ENCODE measurements at regions not wholly inside any gene's neighbourhood (a gene's known extent, or its start where the extent isn't known, plus 50 kb on each side); places are given as distances from the start of the nearest gene placed in this dataset.

DNA sequence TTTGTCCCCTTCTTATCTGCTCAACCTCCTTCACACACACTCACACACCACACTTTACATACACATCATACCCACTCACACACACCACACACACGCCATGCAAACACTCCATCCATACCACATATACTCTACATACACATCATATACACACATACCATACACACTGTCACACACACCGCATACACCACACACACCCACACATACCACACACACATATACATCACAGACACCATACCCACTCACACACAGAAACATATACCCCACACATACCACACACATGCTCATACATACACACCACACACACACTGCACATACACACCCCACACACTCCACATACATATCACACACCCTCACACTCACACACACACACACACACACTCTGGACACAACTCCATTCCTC lies 54.3 kb upstream of the ACP3 start:
- DNase-seq (ENCODE audit: low read depth, low spot score) = no peak
- TF ChIP-seq CTCF (IDR thresholded peaks at IDR 0.05; ENCODE audit: insufficient read depth, low read length, missing control alignments) = no peak
- ChIA-PET POLR2A (no interaction called here), CTCF (no interaction called here)
- no peak overlapping the region for H3K4me3 ChIP-seq (ENCODE audit: low read depth, low read length)

DNA sequence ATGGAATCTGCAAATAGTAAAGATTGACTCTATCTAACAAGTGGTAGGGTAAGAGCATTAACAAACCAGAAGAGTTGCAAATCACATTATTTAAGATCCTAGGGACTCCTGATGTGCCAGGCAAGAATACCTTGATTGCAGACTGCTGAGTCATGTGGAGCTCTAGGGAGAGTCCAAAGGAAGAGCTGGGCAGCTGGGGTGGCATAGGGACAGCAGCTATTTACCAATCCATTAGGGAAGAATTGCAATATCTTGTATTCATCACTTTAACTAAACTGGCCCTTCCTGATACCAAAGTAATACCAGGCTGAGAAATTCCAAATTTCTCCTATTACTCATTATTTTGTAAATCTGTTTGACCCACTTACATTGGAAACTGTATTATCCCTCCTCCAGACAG lies 52.2 kb upstream of the ACP3 start:
- no peak overlapping the region for H3K4me3 ChIP-seq (ENCODE audit: low read depth, low read length)
- DNase-seq (ENCODE audit: low read depth, low spot score) = no peak
- TF ChIP-seq CTCF (IDR thresholded peaks at IDR 0.05; ENCODE audit: insufficient read depth, low read length, missing control alignments) = no peak
- CTCF ChIA-PET = interaction anchor here (1.0 kb wide), 1 partner anchor 77 kb away, joined by 3 read pairs; no protein-coding TSS in a partner anchor
- POLR2A ChIA-PET = no interaction called here

DNA sequence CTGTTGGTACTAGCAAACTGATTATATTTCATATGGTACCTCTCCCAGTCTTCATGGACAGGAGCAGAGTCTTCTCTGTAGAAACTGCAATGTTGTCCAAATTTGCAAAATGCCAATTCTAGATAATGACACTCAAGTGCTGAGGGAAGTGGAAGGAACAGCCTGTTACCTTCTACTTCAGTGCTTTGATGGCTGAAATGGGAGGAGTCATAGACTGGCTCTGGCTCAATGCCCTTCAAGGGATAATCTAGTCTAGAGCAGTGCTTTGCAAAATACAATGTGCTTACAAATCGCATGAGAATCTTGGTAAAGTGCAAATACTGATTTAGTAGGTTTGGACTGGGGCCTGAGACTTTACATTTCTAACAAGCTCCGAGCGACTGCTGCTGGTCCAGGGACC lies 51.7 kb upstream of the ACP3 start:
- POLR2A ChIA-PET = no interaction called here
- CTCF ChIA-PET = no interaction called here
- DNase-seq (ENCODE audit: low read depth, low spot score) = no peak
- no peak for TF ChIP-seq CTCF (IDR thresholded peaks at IDR 0.05; ENCODE audit: insufficient read depth, low read length, missing control alignments)
- no peak overlapping the region for H3K4me3 ChIP-seq (ENCODE audit: low read depth, low read length)

- DNase-seq (ENCODE audit: low read depth, low spot score) = no peak
- no peak for TF ChIP-seq CTCF (IDR thresholded peaks at IDR 0.05; ENCODE audit: insufficient read depth, low read length, missing control alignments)
- ChIA-PET POLR2A (no interaction called here), CTCF (interaction anchor here (0.8 to 2.5 kb wide), 7 partner anchors 11 to 228 kb away, joined by 3 to 12 read pairs (median 3); no protein-coding TSS in a partner anchor)
- no peak overlapping the region for H3K4me3 ChIP-seq (ENCODE audit: low read depth, low read length)
Measured at GRCh38 chr3:132267391-132267993, 49.7 kb upstream of the ACP3 start.

Data from AG04449 (cell line).